SU-DHL-6 (cell line): ENCODE measurements at regions not wholly inside any gene's neighbourhood (a gene's known extent, or its start where the extent isn't known, plus 50 kb on each side); places are given as distances from the start of the nearest gene placed in this dataset.

ENCODE experiments used
- CTCF ChIP-seq: fragments of 200-600 bp; sonication (generic); IDR thresholded peaks from one replicate; pipeline ENCODE4 v1.5.1; 2017; ENCODE audit warnings: antibody characterized with exemption, mild to moderate bottlenecking, low read length, moderate library complexity; ENCODE audit not compliant: insufficient read depth, poor library complexity, severe bottlenecking
- EZH2phosphoT487 ChIP-seq: fragments of 200-600 bp; sonication (generic), shearing (Covaris generic); conservative IDR thresholded peaks from 2 replicates; pipeline ENCODE4 v1.6.1; 2018; ENCODE audit warnings: mild to moderate bottlenecking, antibody characterized with exemption, low read length, moderate library complexity, mixed read lengths

GRCh38 chr5:152270096-152270495, 135.0 kb downstream of the NMUR2 start:
- TF ChIP-seq CTCF (no peak), EZH2phosphoT487 (no peak)
